OCI-LY1 (cell line): ENCODE measurements at regions not wholly inside any gene's neighbourhood (a gene's known extent, or its start where the extent isn't known, plus 50 kb on each side); places are given as distances from the start of the nearest gene placed in this dataset.

Experiments used
- H2AFZ ChIP-seq: fragments of 200-600 bp; sonication (generic), shearing (Covaris generic); 2 replicates; pipeline ENCODE4 v1.6.0; 2014; ENCODE audit warnings: antibody characterized with exemption, mild to moderate bottlenecking, low read length
- H3F3A ChIP-seq: fragments of 200-600 bp; sonication (generic), shearing (Covaris generic); 2 replicates; pipeline ENCODE4 v1.6.0; 2014; ENCODE audit warnings: mild to moderate bottlenecking, antibody characterized with exemption, low read length, moderate library complexity; ENCODE audit not compliant: insufficient read depth
- H3K27ac ChIP-seq: fragments of 200-600 bp; sonication (generic); 2 replicates; pipeline ENCODE4 v1.5.1; 2014; ENCODE audit warnings: low read length, mixed run types, mild to moderate bottlenecking, low read depth; ENCODE audit not compliant: poor library complexity, severe bottlenecking
- H3K27me3 ChIP-seq: fragments of 200-600 bp; sonication (generic); 2 replicates; pipeline ENCODE4 v1.6.0; 2014; ENCODE audit warnings: antibody characterized with exemption, mild to moderate bottlenecking, low read length, moderate library complexity; ENCODE audit not compliant: insufficient read depth
- H3K36me3 ChIP-seq: fragments of 200-600 bp; sonication (generic); 2 replicates; pipeline ENCODE4 v1.6.1; 2014; ENCODE audit warnings: mild to moderate bottlenecking, antibody characterized with exemption, low read length, moderate library complexity, mixed read lengths; ENCODE audit not compliant: insufficient read depth
- H3K4me1 ChIP-seq: fragments of 200-600 bp; sonication (generic); 2 replicates; pipeline ENCODE4 v1.5.1; 2014; ENCODE audit warnings: mild to moderate bottlenecking, low read length, moderate library complexity; ENCODE audit not compliant: insufficient read depth, severe bottlenecking
- H3K4me2 ChIP-seq: fragments of 200-600 bp; sonication (generic), shearing (Covaris generic); 2 replicates; pipeline ENCODE4 v1.6.1; 2014; ENCODE audit warnings: low read length
- H3K4me3 ChIP-seq: fragments of 200-600 bp; sonication (generic); 2 replicates; pipeline ENCODE4 v1.5.1; 2014; ENCODE audit warnings: low read length, low read depth, mild to moderate bottlenecking, mixed read lengths; ENCODE audit not compliant: poor library complexity, severe bottlenecking
- H3K79me2 ChIP-seq: fragments of 200-600 bp; shearing (Covaris generic); 2 replicates; pipeline ENCODE4 v1.6.1; 2016; ENCODE audit warnings: mixed run types, low read length, mixed read lengths; ENCODE audit not compliant: insufficient read depth
- H3K9ac ChIP-seq: fragments of 200-600 bp; sonication (generic), shearing (Covaris generic); 2 replicates; pipeline ENCODE4 v1.6.1; 2014; ENCODE audit warnings: mild to moderate bottlenecking, low read length, mixed read lengths
- H3K9me2 ChIP-seq: fragments of 200-600 bp; sonication (generic), shearing (Covaris generic); 2 replicates; pipeline ENCODE4 v1.6.1; 2014; ENCODE audit warnings: low read depth, mild to moderate bottlenecking, low read length, mixed read lengths
- H3K9me3 ChIP-seq: fragments of 200-600 bp; shearing (Covaris generic); 2 replicates; pipeline ENCODE4 v1.6.1; 2014; ENCODE audit warnings: low read length, mixed read lengths
- H4K20me1 ChIP-seq: fragments of 200-600 bp; sonication (generic), shearing (Covaris generic); 2 replicates; pipeline ENCODE4 v1.6.0; 2016; ENCODE audit warnings: mild to moderate bottlenecking, low read length; ENCODE audit not compliant: insufficient read depth
- CTCF ChIP-seq: fragments of 200-600 bp; sonication (generic), shearing (Covaris generic); IDR thresholded peaks from 2 replicates; pipeline ENCODE4 v1.5.1; 2017; ENCODE audit warnings: mild to moderate bottlenecking, antibody characterized with exemption, low read length, moderate library complexity, mixed read lengths
- EZH2 ChIP-seq: fragments of 200-600 bp; sonication (generic), shearing (Covaris generic); IDR thresholded peaks from 2 replicates; pipeline ENCODE4 v1.8.0; 2017; ENCODE audit warnings: borderline replicate concordance, mixed run types, mild to moderate bottlenecking, antibody characterized with exemption, low read length, moderate library complexity, mixed read lengths

DNA sequence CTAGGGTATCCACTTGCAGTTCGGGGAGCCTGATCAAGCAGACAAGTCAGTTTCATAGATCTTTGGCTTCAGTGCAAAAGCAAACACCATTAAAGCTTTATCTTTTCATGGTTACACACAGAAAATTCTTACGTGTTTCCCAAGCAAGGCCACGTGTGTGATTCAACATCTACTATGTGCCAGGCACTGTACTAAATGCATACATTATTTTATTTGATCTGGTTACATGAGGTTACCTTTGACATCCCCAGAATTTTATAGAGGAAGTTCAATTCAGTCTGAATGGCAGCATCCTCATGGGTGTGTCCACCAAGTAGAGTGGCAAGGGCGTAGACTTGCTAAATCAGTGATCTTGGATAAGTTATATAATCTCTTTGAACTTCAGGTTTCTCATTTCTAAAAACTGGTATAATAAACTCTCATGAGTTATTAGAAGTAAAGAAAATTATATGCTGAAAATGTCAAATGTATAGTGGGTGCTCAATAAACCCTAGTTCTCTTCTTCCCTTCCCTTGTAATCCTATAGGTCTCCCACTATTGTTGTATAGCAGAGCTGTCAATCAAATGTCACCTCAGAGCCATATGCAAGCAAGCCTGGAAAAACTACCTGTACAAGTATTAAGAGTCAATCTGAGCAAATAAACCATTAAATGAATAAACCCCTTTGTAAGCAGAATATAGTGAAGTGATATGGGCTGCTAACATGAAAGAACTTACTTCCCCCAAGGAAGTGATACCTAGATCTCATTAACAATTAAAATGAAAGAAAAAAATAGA is 50.3 kb upstream of the TMX1 start:
- H3K36me3 ChIP-seq: no peaks in the 10 kb centered on the region

More for the DNA sequence above, 50.3 kb upstream of the TMX1 start:
- no peaks in the 10 kb centered on the region for H4K20me1 ChIP-seq
- no peak overlapping the region for H3K4me2 ChIP-seq
- H3K9ac ChIP-seq: no peak overlapping the region
- no peaks in the 10 kb centered on the region for H3K9me2 ChIP-seq
- TF ChIP-seq CTCF: no peak
- TF ChIP-seq EZH2: no peak
- H3K9me3 ChIP-seq: no peaks in the 10 kb centered on the region
- H3K27me3 ChIP-seq: no peaks in the 10 kb centered on the region
- H3K4me3 ChIP-seq: no peak overlapping the region
- no peaks in the 10 kb centered on the region for H3K4me1 ChIP-seq
- H3K27ac ChIP-seq: no peak overlapping the region
- no peak overlapping the region for H2AFZ ChIP-seq
- H3K79me2 ChIP-seq: no peaks in the 10 kb centered on the region
- no peaks in the 10 kb centered on the region for H3F3A ChIP-seq
